HG03457 (cell line): ENCODE measurements at regions not wholly inside any gene's neighbourhood (a gene's known extent, or its start where the extent isn't known, plus 50 kb on each side); places are given as distances from the start of the nearest gene placed in this dataset.

ENCODE experiments used
- ATAC-seq: cut with Tn5 transposase; IDR thresholded peaks from one replicate; pipeline ENCODE4 v1.9.1; 2021; ENCODE audit warnings: moderate number of reproducible peaks; ENCODE audit not compliant: unreplicated experiment

DNA sequence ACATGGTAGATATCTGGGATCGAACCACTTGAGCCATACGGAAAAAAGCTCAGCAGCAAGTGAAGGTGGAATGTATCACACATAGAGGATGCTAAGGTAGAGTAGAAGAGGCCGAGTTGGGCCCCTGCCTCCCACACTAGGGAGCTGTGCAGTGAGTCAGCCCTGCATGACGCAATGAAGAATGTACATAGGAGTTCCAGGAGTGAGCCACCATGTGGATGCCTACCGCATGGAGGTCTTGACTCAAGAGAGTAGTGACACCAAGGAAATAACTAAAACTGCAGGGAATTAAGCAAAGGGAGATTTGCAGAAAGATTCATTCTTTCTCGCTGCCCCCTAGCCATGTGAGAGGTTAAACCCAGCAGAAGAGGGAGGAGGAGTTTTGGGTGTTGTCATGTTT lies 389.6 kb upstream of the IGFBP7 start:
- no peak for ATAC-seq

DNA sequence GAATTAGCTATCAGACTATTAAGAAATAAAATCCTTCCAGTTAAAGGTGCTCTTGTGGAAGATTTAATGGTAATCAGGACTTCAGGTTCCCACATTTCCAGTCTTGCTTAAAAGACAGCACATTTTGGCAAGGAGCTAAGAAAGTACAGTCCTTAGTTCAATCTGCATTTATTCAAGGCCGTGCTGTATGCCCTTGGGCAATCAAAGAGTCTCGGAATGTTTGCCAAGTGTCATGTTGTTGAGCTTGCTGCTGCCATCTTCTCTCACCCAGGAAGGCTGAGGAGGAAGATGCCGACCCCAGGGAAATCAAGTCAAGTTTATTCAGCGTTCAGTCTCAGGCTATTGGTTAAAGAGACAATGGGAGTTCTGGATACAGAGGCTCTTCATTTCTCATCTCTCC lies 388.1 kb upstream of the IGFBP7 start:
- ATAC-seq = no peak

DNA sequence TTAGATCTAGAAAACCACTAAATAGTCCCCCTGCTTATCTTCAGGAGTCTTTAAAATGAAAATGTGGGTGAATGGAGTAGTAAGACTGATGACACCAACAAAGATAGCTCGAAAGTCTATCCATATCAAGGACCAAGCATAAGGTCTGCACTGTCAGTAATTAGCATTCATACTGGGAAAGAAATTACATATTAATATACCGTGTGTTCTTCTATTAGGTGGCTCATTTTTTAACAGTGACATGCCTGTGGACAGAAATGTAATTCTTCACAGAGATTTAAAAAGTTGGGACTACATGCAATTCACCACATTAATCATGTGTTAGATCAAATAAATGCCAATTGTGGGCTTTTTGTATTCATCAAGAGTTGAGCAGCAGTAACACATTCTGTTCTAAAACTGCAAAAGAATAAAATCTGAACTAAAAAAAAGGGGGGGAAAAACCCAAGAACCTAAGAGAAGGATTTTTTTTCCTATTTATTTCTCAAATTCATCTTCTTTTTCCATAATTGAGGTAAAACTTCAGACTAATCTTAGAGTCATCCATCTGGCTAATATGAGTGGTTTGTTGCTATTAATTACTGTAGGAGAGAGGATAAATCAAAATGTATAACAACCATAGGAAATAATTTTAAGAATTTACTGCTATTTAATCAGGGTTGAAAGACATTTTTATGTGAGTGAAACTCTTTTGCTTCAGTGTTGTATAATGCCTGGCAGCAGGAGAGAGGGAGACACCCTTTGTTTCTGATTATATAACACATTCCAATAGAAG lies 386.7 kb upstream of the IGFBP7 start:
- ATAC-seq = no peak

DNA sequence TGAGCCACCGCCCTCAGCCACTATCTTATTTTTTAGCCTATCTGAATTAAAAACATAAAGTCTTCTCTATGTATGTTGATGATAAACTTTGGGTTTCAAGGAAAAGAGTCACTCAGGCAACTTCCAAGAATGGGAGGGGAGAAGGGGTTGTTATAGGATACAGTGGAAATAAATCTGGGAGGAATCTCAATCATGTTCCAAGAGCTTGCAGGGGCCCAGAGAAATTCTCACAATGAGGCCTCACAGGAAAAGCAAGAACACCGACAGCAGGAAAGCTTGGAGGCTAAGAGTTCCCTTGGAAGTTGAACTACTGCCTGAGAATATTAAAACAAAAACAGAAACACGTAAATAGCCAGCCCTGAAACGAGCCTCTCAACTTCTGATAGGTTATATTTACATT lies 384.6 kb upstream of the IGFBP7 start:
- ATAC-seq = no peak

DNA sequence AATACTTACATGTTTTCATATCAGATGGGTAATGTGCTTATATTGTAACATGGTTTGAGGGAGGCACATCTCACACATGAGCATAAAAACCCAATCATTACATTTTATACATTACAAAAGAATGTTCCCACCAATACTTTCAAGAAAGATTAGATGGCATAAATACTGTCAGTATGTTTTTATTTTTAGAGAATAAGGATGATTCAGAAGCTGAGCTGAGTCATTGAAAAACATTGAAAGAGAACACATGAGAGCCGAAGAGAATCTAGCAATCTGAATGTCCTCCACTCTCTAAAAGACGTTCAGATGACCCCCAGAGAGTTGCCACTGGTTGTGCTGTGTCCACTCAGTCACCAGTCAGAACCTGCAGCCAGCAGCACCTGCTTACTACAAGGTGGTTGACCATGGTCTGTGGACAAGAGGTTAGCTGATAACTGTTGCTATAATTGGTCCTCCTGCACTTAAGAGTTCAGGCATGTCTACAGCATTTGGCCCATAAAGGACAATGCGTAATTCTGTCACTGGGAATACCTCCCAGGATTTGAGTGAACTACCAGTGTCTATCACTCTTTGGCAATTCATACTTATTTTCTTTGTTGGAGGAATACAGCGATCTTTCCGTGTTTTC lies 382.2 kb upstream of the IGFBP7 start:
- ATAC-seq = no peak

DNA sequence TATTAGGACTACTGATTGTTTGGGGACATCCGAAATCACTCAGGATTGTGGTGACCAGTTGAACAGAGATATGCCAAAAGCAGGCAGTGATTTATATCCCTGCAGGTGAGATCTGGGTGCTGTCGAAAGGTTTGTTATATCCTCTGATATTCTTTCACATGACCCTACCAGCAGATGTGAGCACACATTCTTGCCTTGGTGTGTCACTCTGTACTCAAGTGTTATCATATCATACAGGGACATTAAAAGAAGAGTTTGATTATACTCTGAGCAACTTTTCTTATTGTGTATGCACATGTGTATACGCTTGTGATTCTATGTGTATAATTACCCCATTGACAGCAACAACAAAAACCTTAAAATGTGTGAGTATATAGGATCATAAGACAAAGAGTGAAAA lies 381.2 kb upstream of the IGFBP7 start:
- ATAC-seq = no peak

DNA sequence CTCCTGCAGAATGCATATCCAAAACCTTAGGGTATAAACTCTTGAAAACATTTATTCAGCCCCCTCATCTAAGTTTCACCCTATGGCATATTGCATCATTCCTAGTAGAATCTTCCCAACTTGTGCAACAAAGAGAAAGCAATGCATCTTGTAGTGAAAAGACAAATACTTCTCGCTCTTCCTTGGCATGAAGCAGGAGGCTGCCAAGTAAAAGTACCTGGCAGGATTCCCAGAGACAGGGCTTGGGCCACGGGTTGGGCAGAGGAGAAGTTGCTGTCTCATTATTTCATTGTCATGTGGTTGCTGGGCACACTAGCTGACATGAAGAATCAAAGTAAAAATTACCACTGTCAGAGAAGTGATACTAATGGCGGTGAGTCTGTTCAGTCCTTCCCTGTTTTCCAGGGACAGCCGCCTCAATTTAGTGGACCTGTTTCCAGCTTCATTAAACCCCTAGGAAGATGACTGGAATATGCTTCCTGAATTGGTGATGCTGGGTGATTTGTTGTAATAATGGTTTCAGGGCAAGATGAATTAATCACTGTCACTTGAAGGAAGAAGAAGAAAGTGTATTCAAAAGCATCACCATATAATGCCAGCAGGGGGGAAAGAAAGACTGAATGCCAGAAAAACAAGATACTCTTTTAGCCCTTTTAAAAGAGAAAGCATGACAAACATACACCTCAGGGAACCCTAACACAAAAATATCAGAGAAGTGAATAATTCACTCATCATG lies 380.5 kb upstream of the IGFBP7 start:
- no peak for ATAC-seq

DNA sequence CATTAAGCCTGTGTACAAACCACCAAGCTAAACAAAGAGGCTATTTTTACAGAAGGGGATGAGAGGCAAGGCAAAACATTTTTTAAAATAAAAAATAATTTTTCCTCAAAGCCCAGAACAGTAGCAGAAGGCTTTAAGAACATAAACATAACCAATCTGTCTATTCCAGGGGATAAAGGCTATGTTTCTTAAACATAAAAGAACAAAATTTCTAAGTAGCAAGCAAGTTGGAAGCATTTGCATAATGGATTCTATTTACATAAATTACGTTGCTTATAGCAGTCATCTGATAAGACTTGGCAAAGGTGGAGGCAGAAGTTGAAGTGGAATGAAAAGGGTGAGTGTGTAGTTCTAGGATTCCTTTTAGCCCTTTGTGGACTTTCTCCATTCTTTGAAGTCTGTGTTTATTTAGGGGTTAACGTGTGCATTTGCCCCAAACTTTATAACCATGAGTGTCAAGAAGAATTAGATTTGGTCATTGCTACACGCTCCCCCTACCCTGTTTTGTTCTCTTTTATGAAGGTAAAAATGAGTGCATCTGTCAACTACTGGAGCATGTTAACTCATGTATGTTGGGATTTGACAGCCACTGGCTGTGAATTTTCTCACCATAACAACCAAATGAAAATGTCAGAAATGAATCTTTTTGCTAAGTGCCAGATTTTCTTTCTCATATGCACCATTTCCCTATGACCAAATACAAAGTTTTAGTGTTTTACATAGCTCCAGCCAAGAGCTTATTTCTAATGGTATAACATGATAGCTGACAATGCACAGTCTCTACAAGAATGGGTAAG lies 378.4 kb upstream of the IGFBP7 start:
- ATAC-seq = no peak

DNA sequence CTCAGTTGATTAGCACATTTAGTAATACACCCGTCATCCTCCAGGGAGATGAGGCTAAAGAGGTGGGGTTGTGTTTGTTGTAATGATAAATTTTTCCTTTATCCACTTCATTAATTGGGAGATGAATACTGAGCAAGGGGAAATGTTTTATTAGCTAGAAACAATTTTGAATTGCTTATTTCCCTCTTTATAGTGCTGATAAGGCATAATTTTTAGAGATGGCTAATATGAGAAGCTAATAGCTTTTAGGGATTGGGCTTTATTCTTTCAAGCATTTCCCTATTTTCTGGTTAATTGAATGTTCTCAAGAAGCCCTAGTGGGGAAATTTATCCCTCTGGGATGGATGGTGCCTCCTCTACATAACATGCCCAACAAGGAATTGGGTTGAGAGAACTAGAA lies 365.2 kb upstream of the IGFBP7 start:
- ATAC-seq = no peak

DNA sequence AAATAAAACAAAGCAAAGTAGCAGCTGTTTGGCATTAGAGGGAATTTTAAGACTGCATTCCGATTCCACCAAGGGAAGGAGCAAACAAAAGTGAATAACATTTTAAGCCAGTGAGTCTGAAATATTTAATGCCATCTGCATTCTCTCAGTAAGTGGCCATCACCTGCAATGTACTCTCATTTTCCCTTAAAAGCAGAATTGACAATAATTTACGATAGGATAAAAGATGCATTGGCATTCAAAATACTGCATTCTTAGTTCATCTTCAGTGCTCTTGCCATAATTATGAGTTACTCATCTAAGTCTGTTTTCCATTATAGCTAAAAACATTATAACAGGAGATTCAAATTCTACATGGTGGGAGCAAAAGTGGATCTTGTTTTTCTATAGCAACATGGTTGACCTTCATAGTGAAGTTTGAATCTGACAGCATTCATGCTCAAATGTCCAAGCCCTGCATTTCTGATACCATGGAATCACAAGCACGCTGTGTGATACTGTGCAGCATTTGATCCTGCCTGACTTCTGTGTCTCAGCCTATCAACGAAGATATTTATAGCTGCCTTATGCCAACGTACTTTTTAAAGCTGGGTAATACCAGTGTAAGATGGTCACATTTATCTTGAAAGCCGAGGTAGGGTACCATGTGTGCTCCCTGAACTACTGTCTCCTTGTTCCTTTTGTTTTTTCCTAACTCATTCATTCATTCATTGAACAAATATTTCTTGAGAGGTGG lies 355.3 kb upstream of the IGFBP7 start:
- ATAC-seq = no peak

DNA sequence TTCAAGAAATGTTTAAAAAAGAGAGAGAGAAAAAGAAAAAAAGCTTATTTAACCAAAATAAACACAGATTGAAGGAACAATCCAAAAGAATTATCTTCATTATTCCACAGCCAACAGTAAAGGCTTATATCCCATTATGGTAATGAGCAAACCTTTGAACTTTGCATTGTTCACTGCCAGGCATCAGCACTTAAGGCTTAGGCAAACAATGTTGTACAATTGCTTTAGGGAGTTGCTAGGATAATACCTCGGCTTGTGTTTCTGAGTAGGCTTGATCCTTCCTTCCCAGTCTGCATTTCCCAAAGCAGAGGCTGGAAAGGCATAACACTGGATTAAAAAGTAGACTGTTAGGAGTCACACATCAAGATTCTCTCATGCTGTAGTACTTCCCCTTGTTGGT lies 352.7 kb upstream of the IGFBP7 start:
- ATAC-seq = no peak

DNA sequence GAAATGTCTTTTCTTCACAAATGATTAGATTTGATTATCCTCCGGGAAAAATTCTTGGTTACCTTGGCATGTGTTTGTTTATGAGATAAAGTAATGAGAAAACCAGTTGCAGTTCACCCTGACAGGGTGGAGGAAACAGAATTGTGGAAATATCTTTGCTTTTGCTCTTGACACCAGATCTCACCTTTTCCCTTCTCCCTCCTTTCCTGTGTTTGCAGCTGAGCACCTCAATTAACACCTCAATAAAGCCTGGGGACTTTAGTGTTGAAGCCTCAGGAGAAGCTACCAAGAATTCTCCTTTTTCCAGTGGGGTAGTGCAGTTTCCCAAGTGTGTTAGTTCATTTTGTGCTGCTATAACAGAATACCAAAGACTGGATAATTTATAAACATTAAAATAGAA lies 350.8 kb upstream of the IGFBP7 start:
- no peak for ATAC-seq

DNA sequence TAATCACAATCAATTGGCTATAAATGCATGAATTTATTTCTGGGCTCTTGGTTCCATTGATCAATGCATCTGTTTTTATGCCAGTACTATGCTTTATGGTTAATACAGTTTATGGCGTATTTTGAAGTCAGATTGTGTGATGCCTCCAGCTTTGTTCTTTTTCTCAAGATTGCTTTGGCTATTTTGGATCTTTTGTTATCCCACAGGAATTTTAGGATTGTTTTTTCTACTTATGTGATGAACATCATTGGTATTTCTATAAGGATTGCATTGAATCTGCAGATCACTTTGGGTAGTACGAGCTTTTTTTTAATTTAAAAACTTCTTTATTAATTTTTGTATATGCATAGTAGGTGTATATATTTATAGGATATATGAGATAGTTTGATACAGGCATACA lies 338.7 kb upstream of the IGFBP7 start:
- no peak for ATAC-seq

DNA sequence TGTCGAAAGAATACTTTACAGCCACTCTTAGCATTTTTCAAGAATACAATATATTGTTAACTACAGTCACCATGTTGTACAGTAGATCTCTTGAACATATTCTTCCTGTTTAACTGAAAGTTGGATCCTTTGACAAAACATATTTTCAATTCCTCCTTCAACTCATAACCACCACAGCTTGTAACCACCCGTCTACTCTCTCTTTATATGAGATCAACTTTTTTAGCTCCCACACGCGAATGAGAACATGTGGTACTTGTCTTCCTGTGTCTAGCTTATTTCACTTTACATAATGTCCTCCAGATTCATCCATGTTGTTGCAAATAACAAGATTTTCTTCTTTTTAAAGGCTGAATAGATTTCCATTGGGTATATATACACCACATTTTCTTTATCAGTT lies 338.3 kb upstream of the IGFBP7 start:
- no peak for ATAC-seq

DNA sequence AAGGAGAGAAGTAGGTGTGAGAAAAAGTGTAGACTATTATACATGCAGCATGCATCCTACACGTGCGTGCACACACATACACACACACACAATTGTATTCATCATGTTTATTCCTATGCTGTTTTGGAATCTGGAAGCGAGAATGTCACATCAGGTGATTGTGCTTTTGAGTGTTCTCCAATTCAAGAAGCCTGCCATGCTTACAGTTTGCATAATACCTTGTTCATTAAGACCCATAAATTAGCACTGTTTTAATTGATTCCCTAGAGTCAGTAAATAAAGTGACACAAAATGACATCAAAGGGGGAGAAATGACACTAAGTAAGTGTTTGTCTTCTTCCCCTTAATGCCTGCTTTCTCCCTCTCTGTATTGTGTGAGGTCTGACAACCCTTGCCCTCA lies 336.1 kb upstream of the IGFBP7 start:
- no peak for ATAC-seq

DNA sequence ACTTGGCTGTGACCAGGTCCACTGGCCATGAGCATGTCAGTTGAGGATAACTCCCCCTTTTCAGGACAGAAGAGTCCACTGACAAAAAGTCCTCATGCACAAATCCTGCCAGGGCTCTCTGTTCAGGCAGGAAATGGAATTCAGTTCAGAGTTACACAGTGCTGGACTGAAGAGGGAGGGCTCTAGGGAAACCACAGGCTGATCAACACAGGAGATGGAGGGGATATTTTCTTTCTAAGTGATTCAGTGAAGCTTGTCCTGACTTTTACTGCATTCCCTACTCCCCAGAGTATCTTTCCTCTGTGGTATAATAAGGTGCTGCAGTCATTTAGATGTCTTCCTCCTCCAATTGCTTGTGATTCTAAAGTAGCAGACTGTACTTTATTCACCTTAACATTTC lies 335.5 kb upstream of the IGFBP7 start:
- ATAC-seq = no peak

DNA sequence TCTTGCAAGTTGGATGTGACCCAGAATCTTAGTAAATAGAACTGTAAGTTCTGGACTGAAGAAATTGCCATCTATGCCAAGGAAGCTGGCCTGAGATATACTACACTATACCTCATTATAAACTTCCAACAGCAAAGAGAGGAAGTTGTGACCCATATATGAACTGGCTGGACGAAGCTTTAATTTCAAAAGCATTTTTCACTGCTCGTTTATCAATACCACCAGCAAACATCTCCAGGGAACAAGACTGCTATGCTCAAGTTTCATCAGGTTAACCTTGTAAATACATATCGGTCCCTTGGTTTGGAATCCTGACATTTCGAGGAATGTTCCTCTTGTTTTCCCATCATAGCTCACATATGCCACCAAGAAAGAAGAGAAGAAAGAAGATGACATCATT lies 334.5 kb upstream of the IGFBP7 start:
- ATAC-seq = no peak

DNA sequence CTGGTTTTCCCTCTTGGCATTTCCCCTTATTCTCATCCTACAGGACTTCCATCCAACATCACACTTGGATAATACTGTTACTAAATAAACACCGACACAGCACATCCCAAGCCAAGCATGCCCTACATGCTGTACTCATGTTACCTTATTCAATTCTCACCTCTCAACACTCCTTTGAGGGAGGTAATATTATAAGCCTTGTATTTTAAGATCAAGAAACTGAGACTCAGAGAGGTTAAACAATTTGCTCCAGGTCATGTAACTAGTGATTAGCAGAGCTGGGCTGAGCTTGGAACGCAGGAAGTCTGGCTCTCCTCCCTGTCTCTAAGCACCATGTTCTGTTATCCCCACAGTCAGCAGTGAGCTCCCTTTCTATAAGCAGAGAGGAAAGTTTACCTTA lies 333.6 kb upstream of the IGFBP7 start:
- no peak for ATAC-seq

DNA sequence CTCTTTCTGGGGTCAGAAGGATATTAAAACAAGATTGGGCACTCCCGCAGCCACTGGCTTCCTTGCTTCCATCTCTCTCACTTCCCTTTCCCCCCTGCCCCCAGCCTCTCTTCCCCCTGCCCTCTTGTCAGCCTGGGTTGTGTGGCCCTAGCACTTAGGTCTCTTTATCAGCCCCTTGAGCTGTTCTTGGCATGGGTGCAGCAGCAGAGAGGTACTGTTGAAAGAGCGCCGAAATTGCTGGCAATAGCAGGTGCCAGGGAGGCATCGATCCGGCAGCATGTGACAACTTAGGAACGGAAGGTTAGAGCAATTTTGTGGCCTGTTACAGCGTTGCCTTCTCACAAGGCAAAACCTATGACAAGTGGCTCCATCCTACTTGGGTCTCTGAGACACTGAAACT lies 333.1 kb upstream of the IGFBP7 start:
- no peak for ATAC-seq

DNA sequence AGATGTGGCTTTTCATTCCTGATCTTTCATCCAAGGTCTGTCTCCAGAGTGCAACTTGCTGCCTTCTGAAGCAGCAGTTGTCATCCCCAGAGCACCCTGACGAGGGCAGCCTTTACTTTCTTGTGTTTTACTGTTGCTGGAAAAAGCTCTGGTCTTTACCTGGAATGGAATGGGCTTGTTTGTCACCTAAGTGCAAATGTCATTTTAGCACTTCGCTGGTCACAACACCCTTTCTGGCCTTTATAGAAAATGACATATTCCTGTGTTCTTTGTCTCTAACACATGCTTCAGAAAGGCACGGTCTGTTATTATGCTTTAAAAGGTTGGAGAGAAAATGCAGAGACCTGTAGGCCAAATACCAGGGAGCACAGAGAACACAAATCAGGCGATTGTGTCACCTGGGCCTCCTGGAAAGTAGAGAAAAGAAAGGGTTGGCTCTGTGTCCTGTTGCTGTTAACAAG lies 332.7 kb upstream of the IGFBP7 start:
- ATAC-seq = no peak

DNA sequence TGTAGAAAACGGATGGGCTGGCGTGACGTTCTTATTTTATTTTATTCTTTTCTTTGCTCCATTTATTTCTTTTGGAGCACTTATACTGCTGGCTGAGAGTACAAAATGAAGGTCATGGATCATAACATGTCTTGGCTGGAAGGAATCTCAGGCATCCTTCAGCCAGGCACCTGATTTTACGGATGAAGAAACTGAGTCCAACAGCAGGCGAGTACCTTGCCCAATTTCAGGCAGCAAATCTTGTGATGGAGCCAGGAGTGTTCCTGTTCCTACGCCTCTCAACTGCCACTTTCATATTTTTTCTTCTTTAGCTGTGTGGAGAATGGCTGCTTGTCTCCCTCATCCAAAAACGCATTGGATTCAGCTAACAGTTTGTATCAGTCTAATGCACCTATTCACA lies 332.1 kb upstream of the IGFBP7 start:
- ATAC-seq = no peak
